ENCODE measurements at regions not wholly inside any gene's neighbourhood (a gene's known extent, or its start where the extent isn't known, plus 50 kb on each side); places are given as distances from the start of the nearest gene placed in this dataset.

GRCh38 chr18:28922936-28923335 lies 746.0 kb upstream of the CDH2 start:
- no peak for DNase-seq

GRCh38 chr18:28916456-28916855 lies 739.5 kb upstream of the CDH2 start:
- DNase-seq = no peak

- no peak for DNase-seq
Measured at GRCh38 chr18:28905509-28905908, 728.6 kb upstream of the CDH2 start.

GRCh38 chr18:28904789-28905364 lies 727.9 kb upstream of the CDH2 start:
- no peak for DNase-seq

GRCh38 chr18:28903306-28903705 lies 726.4 kb upstream of the CDH2 start:
- DNase-seq = no peak

- no peak for DNase-seq
Measured at GRCh38 chr18:28890791-28891190, 713.9 kb upstream of the CDH2 start.

- DNase-seq = no peak
Measured at GRCh38 chr18:28884304-28884703, 707.4 kb upstream of the CDH2 start.

GRCh38 chr18:28880856-28881255 lies 703.9 kb upstream of the CDH2 start:
- no peak for DNase-seq

- DNase-seq = no peak
Measured at GRCh38 chr18:28875059-28875458, 698.1 kb upstream of the CDH2 start.

GRCh38 chr18:28863396-28863795 lies 686.5 kb upstream of the CDH2 start:
- no peak for DNase-seq

- DNase-seq = no peak
Measured at GRCh38 chr18:28858248-28858647, 681.3 kb upstream of the CDH2 start.

- DNase-seq = no peak
Measured at GRCh38 chr18:28855989-28856388, 679.1 kb upstream of the CDH2 start.

- DNase-seq = no peak
Measured at GRCh38 chr18:28855524-28855923, 678.6 kb upstream of the CDH2 start.

- DNase-seq = no peak
Measured at GRCh38 chr18:28854964-28855363, 678.0 kb upstream of the CDH2 start.

- no peak for DNase-seq
Measured at GRCh38 chr18:28846958-28847357, 670.0 kb upstream of the CDH2 start.

GRCh38 chr18:28837100-28837499 lies 660.2 kb upstream of the CDH2 start:
- no peak for DNase-seq

- no peak for DNase-seq
Measured at GRCh38 chr18:28834889-28835288, 658.0 kb upstream of the CDH2 start.

- DNase-seq = no peak
Measured at GRCh38 chr18:28831908-28832307, 655.0 kb upstream of the CDH2 start.

- DNase-seq = no peak
Measured at GRCh38 chr18:28831476-28831875, 654.5 kb upstream of the CDH2 start.

- DNase-seq = no peak
Measured at GRCh38 chr18:28826107-28826506, 649.2 kb upstream of the CDH2 start.

GRCh38 chr18:28824183-28824574 lies 647.2 kb upstream of the CDH2 start:
- no peak for DNase-seq

- DNase-seq = no peak
Measured at GRCh38 chr18:28823506-28824182, 646.7 kb upstream of the CDH2 start.

- no peak for DNase-seq
Measured at GRCh38 chr18:28820353-28820752, 643.4 kb upstream of the CDH2 start.

GRCh38 chr18:28816155-28816554 lies 639.2 kb upstream of the CDH2 start:
- DNase-seq = no peak

- no peak for DNase-seq
Measured at GRCh38 chr18:28814365-28814764, 637.4 kb upstream of the CDH2 start.
